T-helper 2 cell treated with Interferon-gamma antibody and Interleukin-4, amounts not matched to agents 5 μg/mL and 100 μg/mL, for 36 hours (primary cell): ENCODE measurements at regions not wholly inside any gene's neighbourhood (a gene's known extent, or its start where the extent isn't known, plus 50 kb on each side); places are given as distances from the start of the nearest gene placed in this dataset.

Experiments
- DNase-seq: peaks from one replicate; pipeline ENCODE4 v3.0.0; 2021; ENCODE audit warnings: low spot score
- H3K27ac Mint-ChIP-seq: one replicate; pipeline ENCODE4 v1.8.0; 2021; ENCODE audit warnings: mild to moderate bottlenecking, mixed read lengths
- H3K27me3 Mint-ChIP-seq: one replicate; pipeline ENCODE4 v1.8.0; 2021; ENCODE audit warnings: low read depth, mixed read lengths
- H3K36me3 Mint-ChIP-seq: one replicate; pipeline ENCODE4 v1.8.0; 2021; ENCODE audit warnings: low read depth, mixed read lengths
- H3K4me1 Mint-ChIP-seq: one replicate; pipeline ENCODE4 v1.8.0; 2021; ENCODE audit warnings: low read depth, mixed read lengths
- H3K4me3 Mint-ChIP-seq: one replicate; pipeline ENCODE4 v1.8.0; 2022; ENCODE audit warnings: mild to moderate bottlenecking, moderate library complexity, mixed read lengths
- H3K9me3 Mint-ChIP-seq: one replicate; pipeline ENCODE4 v1.8.0; 2021; ENCODE audit warnings: mixed read lengths

GRCh38 chr6:82084324-82084920 is 163.1 kb downstream of the IBTK start:
- Mint-ChIP-seq H3K4me3 (no peak overlapping the region), H3K27me3 (no peaks in the 10 kb centered on the region), H3K9me3 (no peaks in the 10 kb centered on the region), H3K27ac (no peak overlapping the region), H3K36me3 (no peaks in the 10 kb centered on the region), H3K4me1 (no peaks in the 10 kb centered on the region)
- no peak for DNase-seq

- Mint-ChIP-seq H3K36me3 (no peaks in the 10 kb centered on the region), H3K4me3 (no peak overlapping the region), H3K27me3 (no peaks in the 10 kb centered on the region), H3K27ac (no peak overlapping the region), H3K4me1 (no peaks in the 10 kb centered on the region), H3K9me3 (no peaks in the 10 kb centered on the region)
- no peak for DNase-seq
These were observed 163.9 kb downstream of the IBTK start for GRCh38 chr6:82083646-82084045.

DNA sequence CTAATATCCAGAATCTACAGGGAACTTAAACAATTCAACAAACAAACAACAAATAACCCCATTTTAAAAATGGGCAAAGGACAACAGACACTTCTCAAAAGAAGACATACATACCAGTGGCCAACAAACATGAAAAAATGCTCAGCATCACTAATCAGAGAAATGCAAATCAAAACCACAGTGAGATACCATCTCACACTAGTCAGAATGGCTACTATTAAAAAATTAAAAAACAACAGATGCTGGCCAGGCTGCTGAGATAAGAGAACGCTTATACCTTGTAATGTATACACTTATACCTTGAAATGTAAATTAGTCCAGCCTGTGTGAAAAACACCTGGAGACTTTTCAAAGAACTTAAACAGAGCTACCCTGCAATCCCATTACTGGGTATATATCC is 166.8 kb downstream of the IBTK start:
- Mint-ChIP-seq H3K9me3 (no peaks in the 10 kb centered on the region), H3K4me3 (no peak overlapping the region), H3K36me3 (no peaks in the 10 kb centered on the region), H3K27me3 (no peaks in the 10 kb centered on the region), H3K27ac (no peak overlapping the region), H3K4me1 (no peaks in the 10 kb centered on the region)
- no peak for DNase-seq

DNA sequence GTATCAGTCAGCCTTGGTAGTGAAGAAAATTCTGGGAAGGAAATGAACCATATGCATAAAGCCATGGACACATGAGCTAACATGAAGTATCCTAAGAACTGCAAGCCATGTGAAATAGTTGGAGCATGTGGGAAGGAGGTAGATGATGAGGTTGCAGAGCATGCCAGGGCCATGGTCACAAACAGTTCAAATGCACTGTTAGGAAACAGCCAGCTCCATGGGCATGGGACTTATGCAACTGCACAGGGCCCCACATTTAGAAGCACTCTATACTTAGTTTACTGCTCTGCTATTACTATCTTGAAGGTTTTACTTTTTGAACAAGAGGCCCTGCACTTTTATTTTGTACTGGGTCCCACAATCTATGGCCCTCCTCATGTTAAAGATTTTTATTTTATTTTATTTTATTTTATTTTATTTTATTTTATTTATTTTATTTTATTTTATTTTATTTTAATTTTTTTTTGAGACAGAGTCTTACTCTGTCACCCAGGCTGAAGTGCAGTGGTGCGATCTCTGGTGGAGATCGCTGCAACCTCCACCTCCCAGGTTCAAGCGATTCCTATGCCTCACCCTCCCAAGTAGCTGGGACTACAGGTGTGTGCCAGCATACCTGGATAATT is 169.1 kb downstream of the IBTK start:
- Mint-ChIP-seq H3K27me3 (no peaks in the 10 kb centered on the region), H3K36me3 (no peaks in the 10 kb centered on the region), H3K9me3 (no peaks in the 10 kb centered on the region), H3K27ac (no peak overlapping the region), H3K4me1 (no peaks in the 10 kb centered on the region), H3K4me3 (no peak overlapping the region)
- no peak for DNase-seq

DNA sequence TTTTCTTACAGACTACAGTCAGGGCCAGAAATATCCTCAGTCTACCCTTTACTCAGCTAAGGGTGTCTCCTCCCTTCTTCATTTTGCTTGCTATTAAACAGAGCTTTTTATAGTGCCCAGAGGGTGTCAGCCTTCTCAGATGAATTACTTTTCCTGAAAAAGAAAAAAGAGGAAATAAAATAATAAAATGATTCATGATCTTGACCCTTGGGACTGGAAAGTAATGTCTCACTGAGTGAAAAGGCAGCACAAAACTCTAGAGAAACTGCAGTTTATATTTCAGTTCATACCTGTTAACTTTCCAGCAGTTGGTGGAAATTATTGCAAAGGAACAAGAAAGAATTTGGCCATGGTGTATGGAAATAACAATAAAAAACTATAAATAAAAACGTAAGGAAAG is 170.6 kb downstream of the IBTK start:
- H3K27me3 Mint-ChIP-seq: no peaks in the 10 kb centered on the region
- no peaks in the 10 kb centered on the region for H3K4me1 Mint-ChIP-seq
- H3K9me3 Mint-ChIP-seq: no peaks in the 10 kb centered on the region
- no peak overlapping the region for H3K4me3 Mint-ChIP-seq
- no peak overlapping the region for H3K27ac Mint-ChIP-seq
- H3K36me3 Mint-ChIP-seq: no peaks in the 10 kb centered on the region
- no peak for DNase-seq

DNA sequence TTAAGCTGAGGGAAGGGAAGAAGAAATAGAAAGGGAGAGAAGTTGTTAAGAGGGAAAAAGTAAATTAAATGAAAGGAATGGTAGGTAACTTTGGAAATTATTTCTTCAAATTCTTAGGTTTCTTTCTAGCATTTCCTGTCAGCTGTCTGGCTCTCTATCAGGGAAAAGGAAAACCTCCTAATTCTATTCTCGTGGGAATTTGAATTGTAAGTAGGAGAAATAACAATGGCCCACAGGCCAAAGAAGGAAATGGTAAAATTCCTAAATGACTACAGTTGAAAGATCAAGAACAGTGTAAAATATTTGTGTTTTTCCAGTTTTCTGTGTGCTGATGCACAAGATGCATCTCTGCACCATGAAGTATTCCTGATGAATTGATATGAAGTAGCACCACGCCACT is 173.0 kb downstream of the IBTK start:
- H3K9me3 Mint-ChIP-seq: no peaks in the 10 kb centered on the region
- DNase-seq: no peak
- H3K4me1 Mint-ChIP-seq: no peaks in the 10 kb centered on the region
- no peaks in the 10 kb centered on the region for H3K36me3 Mint-ChIP-seq
- H3K27me3 Mint-ChIP-seq: no peaks in the 10 kb centered on the region
- no peak overlapping the region for H3K4me3 Mint-ChIP-seq
- no peak overlapping the region for H3K27ac Mint-ChIP-seq

DNA sequence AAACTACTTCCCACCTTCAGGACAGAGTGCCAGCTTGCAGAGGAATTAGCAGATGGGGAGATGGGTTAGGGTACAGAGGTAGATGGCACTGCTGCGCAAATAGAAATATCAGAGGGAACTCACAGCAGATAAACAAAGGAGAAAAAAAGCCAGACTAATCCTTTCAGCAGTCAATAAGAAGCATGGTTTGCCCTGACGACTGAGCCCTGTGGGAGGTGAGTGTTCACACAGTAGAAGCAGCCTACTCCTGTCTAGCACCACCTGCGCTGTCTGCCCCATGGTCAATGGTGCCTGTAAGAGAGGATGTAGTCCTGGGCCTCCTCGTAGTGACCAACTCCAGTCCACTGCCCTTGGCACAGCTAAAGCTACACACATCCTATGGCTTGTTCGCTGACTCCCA is 174.1 kb downstream of the IBTK start:
- no peaks in the 10 kb centered on the region for H3K9me3 Mint-ChIP-seq
- no peak overlapping the region for H3K27ac Mint-ChIP-seq
- no peaks in the 10 kb centered on the region for H3K27me3 Mint-ChIP-seq
- DNase-seq: no peak
- no peak overlapping the region for H3K4me3 Mint-ChIP-seq
- H3K4me1 Mint-ChIP-seq: no peaks in the 10 kb centered on the region
- H3K36me3 Mint-ChIP-seq: no peaks in the 10 kb centered on the region

GRCh38 chr6:82072751-82073150 is 174.8 kb downstream of the IBTK start:
- Mint-ChIP-seq H3K27me3 (no peaks in the 10 kb centered on the region), H3K36me3 (no peaks in the 10 kb centered on the region), H3K27ac (no peak overlapping the region), H3K4me3 (no peak overlapping the region), H3K9me3 (no peaks in the 10 kb centered on the region), H3K4me1 (no peaks in the 10 kb centered on the region)
- no peak for DNase-seq

- Mint-ChIP-seq H3K36me3 (no peaks in the 10 kb centered on the region), H3K27me3 (no peaks in the 10 kb centered on the region), H3K4me3 (no peak overlapping the region), H3K4me1 (no peaks in the 10 kb centered on the region), H3K9me3 (no peaks in the 10 kb centered on the region), H3K27ac (no peak overlapping the region)
- DNase-seq: no peak
These were observed 175.4 kb downstream of the IBTK start for GRCh38 chr6:82072121-82072521.

GRCh38 chr6:82068721-82069120 is 178.8 kb downstream of the IBTK start:
- Mint-ChIP-seq H3K36me3 (no peaks in the 10 kb centered on the region), H3K4me3 (no peak overlapping the region), H3K4me1 (no peaks in the 10 kb centered on the region), H3K27ac (no peak overlapping the region), H3K9me3 (no peaks in the 10 kb centered on the region), H3K27me3 (no peaks in the 10 kb centered on the region)
- DNase-seq: no peak

- no peak for DNase-seq
- no peaks in the 10 kb centered on the region for H3K27me3 Mint-ChIP-seq
These were observed 180.5 kb downstream of the IBTK start for GRCh38 chr6:82066991-82067411.

DNA sequence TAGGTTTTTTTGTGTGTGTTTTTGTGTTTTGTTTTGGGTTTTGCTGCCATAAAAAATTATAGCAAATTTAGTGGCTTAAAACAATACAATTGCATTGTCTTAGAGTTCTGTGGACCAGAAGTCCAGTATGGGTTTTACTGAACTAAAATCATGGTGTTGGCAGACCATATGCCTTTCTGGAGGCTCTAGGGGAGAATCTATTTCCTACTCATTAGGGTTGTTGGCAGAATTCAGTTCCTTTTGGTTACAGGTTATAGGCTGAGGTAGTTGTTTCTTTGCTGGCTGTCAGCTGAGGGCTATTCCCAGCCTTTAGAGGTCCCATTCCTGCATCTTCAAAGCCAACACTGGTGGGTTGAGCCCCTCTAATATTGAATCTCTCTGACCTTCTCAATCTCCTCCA is 181.3 kb downstream of the IBTK start:
- H3K4me3 Mint-ChIP-seq: no peak overlapping the region
- H3K27ac Mint-ChIP-seq: no peak overlapping the region
- H3K36me3 Mint-ChIP-seq: no peaks in the 10 kb centered on the region
- no peaks in the 10 kb centered on the region for H3K27me3 Mint-ChIP-seq
- no peaks in the 10 kb centered on the region for H3K9me3 Mint-ChIP-seq
- no peak for DNase-seq
- no peaks in the 10 kb centered on the region for H3K4me1 Mint-ChIP-seq

More at GRCh38 chr6:82066991-82067411, 180.5 kb downstream of the IBTK start:
- H3K36me3 Mint-ChIP-seq: no peaks in the 10 kb centered on the region
- no peak overlapping the region for H3K27ac Mint-ChIP-seq
- H3K4me3 Mint-ChIP-seq: no peak overlapping the region
- no peaks in the 10 kb centered on the region for H3K9me3 Mint-ChIP-seq
- no peaks in the 10 kb centered on the region for H3K4me1 Mint-ChIP-seq

DNA sequence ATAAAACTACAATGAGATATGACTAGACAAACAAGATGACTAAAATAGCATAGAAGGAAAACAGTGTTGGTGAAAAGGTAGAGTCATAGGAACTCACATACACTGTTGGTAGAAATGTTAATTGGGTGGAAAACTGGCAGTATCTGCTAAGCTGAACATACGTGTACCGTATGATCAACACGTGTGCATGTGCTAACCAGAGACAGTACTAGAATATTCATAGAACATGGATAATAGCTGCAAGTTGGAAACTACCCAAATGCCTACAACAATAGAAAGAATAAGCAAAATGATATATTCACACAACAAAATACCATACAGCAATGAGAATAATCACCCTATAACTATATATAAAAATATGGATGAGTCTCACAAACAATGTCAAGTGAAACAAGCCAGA is 184.0 kb downstream of the IBTK start:
- no peak for DNase-seq
- Mint-ChIP-seq H3K4me3 (no peak overlapping the region), H3K36me3 (no peaks in the 10 kb centered on the region), H3K27ac (no peak overlapping the region), H3K9me3 (no peaks in the 10 kb centered on the region), H3K27me3 (no peaks in the 10 kb centered on the region), H3K4me1 (no peaks in the 10 kb centered on the region)

DNA sequence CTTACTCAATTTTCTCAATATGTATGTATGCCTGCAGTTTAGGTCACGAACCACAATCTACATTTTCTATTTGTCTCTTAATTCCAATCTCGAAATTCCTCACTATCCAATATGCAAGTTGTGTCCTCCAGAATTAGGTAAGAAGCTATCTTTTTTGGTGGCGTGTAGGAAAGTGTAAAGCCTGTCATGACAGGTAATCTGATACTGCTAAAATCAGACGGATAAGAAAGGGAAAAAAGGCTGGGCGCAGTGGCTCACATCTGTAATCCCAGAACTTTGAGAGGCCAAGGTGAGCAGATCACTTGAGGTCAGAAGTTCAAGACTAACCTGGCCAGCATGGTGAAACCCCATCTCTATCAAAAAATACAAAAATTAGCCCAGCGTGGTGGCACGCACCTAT is 185.3 kb downstream of the IBTK start:
- Mint-ChIP-seq H3K4me3 (no peak overlapping the region), H3K27me3 (no peaks in the 10 kb centered on the region), H3K9me3 (no peaks in the 10 kb centered on the region), H3K27ac (no peak overlapping the region), H3K36me3 (no peaks in the 10 kb centered on the region), H3K4me1 (no peaks in the 10 kb centered on the region)
- no peak for DNase-seq
